Fibroblast of skin of right quadriceps (primary cell): ENCODE measurements at regions not wholly inside any gene's neighbourhood (a gene's known extent, or its start where the extent isn't known, plus 50 kb on each side); places are given as distances from the start of the nearest gene placed in this dataset.

Experiments
- DNase-seq: peaks from one replicate; pipeline ENCODE4 v3.0.0-alpha.2; 2013

GRCh38 chr9:16025627-16026026, 472.8 kb downstream of the CCDC171 start:
- DNase-seq: no peak

DNA sequence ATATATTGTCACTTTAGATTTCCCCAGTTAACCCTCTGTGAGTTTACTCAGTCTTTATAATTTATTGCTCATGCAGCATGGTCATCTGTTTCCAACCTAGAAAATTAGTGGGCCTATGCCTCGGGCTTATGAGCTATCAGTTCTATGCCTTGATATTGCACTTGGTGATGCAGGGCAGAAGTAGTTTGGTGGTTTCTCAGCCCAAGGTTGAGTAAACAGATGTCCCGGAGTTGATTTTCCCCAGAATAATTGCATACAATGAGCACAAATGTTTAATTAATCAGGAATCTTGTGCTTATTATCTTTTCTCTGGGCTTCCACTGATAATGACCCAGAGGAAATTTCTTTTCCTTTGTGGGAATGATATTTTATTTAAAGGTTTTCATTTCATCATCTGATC, 474.0 kb downstream of the CCDC171 start:
- peak; percentile 17 for DNase-seq

DNA sequence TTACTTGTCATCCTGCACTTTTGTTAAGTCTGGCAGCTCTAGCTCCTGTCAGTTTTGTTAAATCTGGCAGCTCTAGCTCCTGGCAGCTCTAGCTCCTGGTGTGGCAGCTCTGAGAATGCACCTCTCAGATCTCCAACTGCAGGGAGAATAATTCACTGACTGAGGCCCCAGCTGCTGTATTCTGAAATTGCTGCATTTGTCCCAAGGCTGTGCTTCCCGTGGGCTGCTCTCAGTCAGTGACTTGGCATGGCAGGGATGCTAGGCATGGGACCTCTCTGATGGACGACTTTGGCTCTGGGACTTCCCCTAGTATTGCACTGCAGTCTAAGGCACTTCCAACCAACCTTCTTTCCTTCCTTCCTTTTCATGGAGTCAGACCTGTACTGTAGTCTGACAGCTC, 475.7 kb downstream of the CCDC171 start:
- peak; percentile 27 for DNase-seq

GRCh38 chr9:16029046-16029615, 476.3 kb downstream of the CCDC171 start:
- DNase-seq: peak; percentile 87

- no peak for DNase-seq
Observed at GRCh38 chr9:16029796-16030363, 477.0 kb downstream of the CCDC171 start.

DNA sequence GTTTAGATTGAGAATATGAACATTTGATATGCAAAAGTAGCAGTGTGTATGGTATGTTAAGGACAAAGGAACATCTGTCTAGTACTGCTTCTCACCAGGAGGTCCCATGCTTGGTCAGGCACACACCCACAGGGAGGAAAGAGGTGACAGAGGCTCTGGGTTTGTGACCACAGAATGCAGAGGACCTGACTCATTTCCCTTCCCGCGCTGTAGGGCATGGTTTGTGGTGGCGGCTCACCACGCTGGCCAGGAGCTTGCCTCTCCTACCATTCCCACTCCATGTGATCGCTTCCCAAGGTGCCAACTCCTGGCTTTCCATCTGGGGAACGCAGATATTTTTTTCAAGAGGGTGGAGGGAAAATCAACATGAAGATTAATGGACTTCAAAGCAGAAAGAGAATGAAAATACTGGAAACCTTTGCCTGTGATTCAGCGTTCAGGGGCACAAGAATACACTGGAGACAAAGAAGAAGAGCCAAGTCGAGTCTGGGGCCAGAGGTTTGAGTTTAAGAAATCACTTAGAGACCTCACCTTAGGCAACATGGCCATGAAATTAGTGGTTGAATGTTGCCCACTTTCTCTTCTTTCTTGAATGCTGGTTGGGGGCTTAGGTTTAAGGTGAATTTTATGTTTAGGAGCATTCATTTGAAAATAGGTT, 477.8 kb downstream of the CCDC171 start:
- DNase-seq: peak; percentile 95

DNA sequence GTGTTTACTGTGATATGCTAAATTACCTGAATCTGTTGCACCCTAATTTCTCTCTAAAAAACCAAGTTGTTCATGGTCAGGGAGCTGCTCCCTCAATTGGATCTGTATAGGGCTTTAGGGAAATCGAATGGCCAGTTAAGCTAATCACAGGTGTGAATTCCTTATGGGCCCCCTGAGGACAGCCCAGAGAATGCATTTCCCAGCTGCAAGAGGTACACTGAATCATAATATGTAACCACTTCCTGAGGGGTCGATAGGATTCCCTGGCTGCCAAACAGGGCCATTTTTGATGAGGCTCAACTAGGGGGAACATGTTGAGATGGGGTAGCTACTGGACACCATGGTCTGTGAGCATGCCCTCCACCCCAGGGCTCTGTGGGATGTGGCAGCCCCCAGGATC, 478.6 kb downstream of the CCDC171 start:
- DNase-seq: peak; percentile 14

- DNase-seq: peak; percentile 38
Observed at GRCh38 chr9:16031971-16032370, 479.1 kb downstream of the CCDC171 start.

DNA sequence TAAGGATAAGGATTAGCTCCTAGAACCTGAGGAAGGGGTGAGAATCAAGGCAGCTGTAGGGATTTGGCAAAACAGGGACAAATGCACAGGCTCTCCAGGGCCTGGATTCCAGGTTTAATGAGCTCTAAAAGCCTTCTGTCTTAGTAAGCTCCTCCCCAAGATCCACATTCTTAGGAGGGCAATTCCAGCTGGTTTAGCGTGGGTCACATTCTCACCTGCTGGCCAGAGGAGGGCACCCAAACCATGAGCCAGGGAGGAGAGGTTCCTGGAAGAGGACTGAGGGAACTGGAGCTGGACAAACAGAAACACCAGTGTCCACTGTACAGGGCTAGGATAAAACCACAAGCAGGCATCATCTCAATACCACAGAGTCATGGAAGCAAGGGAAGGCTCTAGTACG, 480.0 kb downstream of the CCDC171 start:
- peak; percentile 44 for DNase-seq

GRCh38 chr9:16033253-16033652, 480.4 kb downstream of the CCDC171 start:
- no peak for DNase-seq

DNA sequence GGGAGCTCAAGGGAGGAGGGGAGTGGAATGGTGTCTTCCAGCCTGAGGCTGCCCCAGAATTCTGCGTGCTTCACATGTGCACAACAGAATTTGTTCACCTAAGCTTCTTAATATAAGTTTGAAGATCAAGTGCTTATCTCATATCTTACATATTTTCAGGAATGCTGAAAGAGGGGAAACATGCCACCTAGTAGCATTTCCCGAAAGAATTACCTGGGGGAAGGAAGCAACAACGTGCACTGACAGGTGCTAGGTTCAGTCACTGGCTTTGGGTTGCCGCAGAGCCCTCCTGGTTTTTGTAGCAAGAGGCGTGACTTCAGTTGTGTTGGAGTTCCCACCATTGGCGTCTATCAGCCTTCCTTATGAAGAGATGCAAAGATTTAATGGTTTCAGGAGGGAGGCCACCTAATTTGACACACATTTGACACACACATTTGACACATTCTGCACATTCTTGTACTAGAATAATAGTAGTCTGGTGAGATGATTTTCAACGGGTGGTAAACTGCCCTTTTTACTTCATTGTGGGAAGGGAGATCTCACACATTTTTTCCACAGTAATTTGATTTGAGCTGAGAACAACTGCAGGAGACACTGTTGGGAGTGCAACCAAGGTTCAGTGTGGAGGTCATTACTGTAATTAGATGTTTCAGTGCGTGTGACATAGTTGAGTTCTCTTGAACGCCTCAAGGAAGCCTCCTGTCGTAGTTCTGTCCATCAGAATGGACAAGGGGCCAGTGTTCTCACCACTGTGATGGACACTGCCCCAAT, 481.3 kb downstream of the CCDC171 start:
- peak; percentile 11 for DNase-seq

DNA sequence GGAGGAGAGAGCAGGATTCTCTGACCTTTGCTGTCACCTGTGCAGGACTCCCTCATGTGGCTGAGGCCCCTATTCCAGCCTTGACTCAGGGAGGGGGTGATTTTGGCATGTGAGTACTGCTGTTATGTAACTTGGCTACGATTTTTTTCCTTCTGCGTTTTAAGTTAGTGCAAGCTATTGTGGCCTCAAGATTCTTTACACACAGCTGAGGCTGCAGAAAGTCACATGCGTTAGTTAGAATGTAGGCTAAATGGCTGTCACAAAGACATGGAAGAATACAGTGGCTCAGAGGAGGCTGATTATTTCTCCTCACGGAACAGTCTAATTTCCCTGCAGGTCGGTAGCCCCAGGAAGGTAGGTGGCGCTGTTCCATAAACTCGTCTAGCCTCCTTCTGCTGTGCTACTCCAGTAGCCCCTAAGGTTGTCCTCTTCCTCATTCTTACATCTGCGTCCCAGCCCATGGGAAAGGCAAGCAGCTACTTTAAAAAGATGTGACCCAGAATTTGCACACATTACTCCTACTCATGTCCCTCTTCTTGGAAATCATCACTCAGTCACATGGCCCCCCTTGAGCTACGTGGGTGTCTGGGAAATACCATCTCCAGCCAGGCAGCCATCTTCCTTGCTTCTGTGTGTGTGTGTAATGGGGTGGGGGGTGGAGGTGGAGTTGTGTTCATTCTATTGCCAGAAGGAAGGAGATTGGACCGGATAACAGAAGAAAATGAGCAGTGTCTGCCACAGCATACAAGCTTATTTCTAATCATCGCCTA, 486.6 kb downstream of the CCDC171 start:
- peak; percentile 48 for DNase-seq

GRCh38 chr9:16039988-16040761, 487.3 kb downstream of the CCDC171 start:
- peak; percentile 82 for DNase-seq

GRCh38 chr9:16043756-16044578, 491.1 kb downstream of the CCDC171 start:
- DNase-seq: peak; percentile 85

GRCh38 chr9:16044579-16044881, 491.7 kb downstream of the CCDC171 start:
- peak; percentile 82 for DNase-seq

GRCh38 chr9:16045651-16046280, 492.9 kb downstream of the CCDC171 start:
- no peak for DNase-seq

GRCh38 chr9:16046713-16047112, 493.9 kb downstream of the CCDC171 start:
- no peak for DNase-seq

GRCh38 chr9:16048129-16048528, 495.3 kb downstream of the CCDC171 start:
- no peak for DNase-seq

DNA sequence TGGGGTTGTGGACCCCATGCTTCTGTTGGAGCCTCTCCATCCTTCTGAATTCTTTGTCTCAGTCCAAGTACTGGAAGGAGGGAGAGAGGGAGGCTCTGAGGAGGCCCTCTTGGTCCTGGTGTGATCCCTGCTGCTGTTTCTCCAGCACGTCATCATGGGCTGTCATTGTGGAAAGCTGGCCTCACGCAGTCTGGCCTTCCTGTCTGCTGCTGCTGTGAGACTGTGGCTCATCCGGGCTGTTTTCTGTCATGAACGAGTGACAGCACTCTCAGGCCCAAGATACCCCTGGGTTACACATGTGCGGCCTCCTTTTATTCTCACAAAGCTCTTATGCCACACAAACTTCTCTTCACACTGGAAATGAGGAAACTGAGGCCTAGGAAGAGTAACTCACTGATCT, 499.3 kb downstream of the CCDC171 start:
- no peak for DNase-seq

- no peak for DNase-seq
Observed at GRCh38 chr9:16052757-16053530, 500.1 kb downstream of the CCDC171 start.
